Pancreas (tissue), 10 donors: ENCODE measurements at regions not wholly inside any gene's neighbourhood (a gene's known extent, or its start where the extent isn't known, plus 50 kb on each side); places are given as distances from the start of the nearest gene placed in this dataset.

Source experiments
- ATAC-seq, 4 donors: fragments of 200-7000 bp; cut with Tn5 transposase; one replicate each; pipeline versions ENCODE4 v1.8.0 to v1.9.1; 2020; ENCODE audit warnings: mild to moderate bottlenecking in 4 of 4, moderate library complexity in 4 of 4
- DNase-seq, 6 donors: peaks; one replicate each; pipeline ENCODE4 v3.0.0-alpha.2; 2020
- FAIRE-seq: peaks from 2 replicates; lab custom pipeline; 2012; peaks lifted over from hg19 to GRCh38; lab: Jason Lieb, UNC
- H3K27ac ChIP-seq, 4 donors: fragments of 200-600 bp; sonication (generic); 1 replicate in 3 of 4; 2 replicates in 1 of 4; pipeline versions ENCODE4 v1.5.0 to v1.8.0; 2020
- H3K27me3 ChIP-seq, 4 donors: fragments of 200-600 bp; one replicate each; pipeline ENCODE4 v1.8.0; 2021
- H3K36me3 ChIP-seq, 3 donors: fragments of 200-600 bp; sonication (generic) in 1 of 3; one replicate each; pipeline versions ENCODE4 v1.5.0 to v1.8.0; 2020 to 2021
- H3K4me1 ChIP-seq, 3 donors: fragments of 200-600 bp; one replicate each; pipeline ENCODE4 v1.8.0; 2021
- H3K4me3 ChIP-seq, 4 donors: fragments of 200-600 bp; sonication (generic) in 2 of 4; one replicate each; pipeline versions ENCODE4 v1.5.0 to v1.8.0; 2020 to 2021
- H3K9me3 ChIP-seq, 4 donors: fragments of 200-600 bp; one replicate each; pipeline ENCODE4 v1.8.0; 2021
- WGBS, 2 donors: extraction: QIAGEN DNeasy Blood & Tissue Kit; methylation state at CpG; one replicate each; pipeline ENCODE4 v1.1.7; 2013; 5-methylcytosine and 5-hydroxymethylcytosine counted together
- intact Hi-C, 3 donors: fragments of 100-400 bp; cut with DNase I; formaldehyde crosslinking; loops; one replicate each; pipeline versions ENCODE4 v1.11.1 to v1.14.2; 2022
- TF ChIP-seq, protein P1 (sequence below), 4 donors: fragments of 200-600 bp; sonication (generic) in 3 of 4; IDR thresholded peaks; one replicate each; pipeline versions ENCODE4 v1.5.0 to v1.8.0; 2021; ENCODE audit warnings: antibody characterized with exemption in 4 of 4
- donor health status: healthy with polysubstance abuse.
- donor health status: DM: no; HTN: no; CAD: no; lungs with moderate emphysema.
- donor health status: DM: no; HTN: no; CAD: no.
- donor health status: control.
- donor health status: control.
- donor health status: Bipolar disorder and iron deficiency.
- donor health status: DM: yes; HTN: yes; CAD: no.
- donor health status: DM: no; HTN: no; CAD: no.
- donor health status: DM: no; HTN: no; CAD: no.
- donor health status: DM: yes; HTN: yes; CAD: no.

DNA sequence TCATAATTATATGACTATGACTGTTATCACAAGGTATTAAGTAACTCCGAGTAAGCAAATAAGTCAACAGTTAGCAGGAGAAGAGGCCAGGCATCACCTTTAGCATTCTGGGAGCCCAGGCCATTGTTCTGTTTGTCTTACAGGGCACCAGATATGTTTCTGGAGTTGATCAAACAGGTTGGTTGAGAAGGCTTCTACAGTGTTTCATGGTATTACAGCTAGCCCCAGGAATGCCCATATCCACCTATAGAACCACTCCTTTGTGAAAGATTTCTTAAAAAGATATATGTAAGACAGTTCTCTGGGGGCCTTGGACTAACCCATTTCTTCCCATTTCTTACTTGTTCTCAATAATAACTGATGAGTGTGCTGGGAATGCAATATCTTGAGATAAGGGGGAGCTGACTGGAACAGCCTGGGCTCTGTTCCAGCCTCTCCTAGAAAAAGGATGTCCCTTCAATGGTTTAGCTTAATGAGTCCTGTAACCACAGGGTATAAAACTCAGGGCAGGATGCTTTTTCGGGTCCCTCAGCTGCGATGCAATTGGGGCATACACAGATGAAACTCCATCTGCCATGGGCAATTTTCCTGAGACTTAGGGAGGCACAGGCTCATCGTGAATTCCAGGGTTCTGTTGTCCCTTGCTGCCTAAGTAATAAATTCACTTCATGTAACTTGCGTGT, 286.4 kb downstream of the BAMBI start:
- Histone ChIP-seq H3K27ac (no peak overlapping the region), H3K27me3 (no peaks in the 10 kb centered on the region), H3K9me3 (no peaks in the 10 kb centered on the region), H3K4me3 (no peak overlapping the region), H3K36me3 (no peaks in the 10 kb centered on the region), H3K4me1 (no peaks in the 10 kb centered on the region)
- DNase-seq (no peak), FAIRE-seq (no peak), ATAC-seq (no peak)
- intact Hi-C loops = no loop called here
- WGBS, 2 donors = 83 to 89% methylated on average over 5 of the region's 5 CpGs
- TF ChIP-seq, protein P1, sequence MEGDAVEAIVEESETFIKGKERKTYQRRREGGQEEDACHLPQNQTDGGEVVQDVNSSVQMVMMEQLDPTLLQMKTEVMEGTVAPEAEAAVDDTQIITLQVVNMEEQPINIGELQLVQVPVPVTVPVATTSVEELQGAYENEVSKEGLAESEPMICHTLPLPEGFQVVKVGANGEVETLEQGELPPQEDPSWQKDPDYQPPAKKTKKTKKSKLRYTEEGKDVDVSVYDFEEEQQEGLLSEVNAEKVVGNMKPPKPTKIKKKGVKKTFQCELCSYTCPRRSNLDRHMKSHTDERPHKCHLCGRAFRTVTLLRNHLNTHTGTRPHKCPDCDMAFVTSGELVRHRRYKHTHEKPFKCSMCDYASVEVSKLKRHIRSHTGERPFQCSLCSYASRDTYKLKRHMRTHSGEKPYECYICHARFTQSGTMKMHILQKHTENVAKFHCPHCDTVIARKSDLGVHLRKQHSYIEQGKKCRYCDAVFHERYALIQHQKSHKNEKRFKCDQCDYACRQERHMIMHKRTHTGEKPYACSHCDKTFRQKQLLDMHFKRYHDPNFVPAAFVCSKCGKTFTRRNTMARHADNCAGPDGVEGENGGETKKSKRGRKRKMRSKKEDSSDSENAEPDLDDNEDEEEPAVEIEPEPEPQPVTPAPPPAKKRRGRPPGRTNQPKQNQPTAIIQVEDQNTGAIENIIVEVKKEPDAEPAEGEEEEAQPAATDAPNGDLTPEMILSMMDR (IDR thresholded peaks at IDR 0.05) = no peak

DNA sequence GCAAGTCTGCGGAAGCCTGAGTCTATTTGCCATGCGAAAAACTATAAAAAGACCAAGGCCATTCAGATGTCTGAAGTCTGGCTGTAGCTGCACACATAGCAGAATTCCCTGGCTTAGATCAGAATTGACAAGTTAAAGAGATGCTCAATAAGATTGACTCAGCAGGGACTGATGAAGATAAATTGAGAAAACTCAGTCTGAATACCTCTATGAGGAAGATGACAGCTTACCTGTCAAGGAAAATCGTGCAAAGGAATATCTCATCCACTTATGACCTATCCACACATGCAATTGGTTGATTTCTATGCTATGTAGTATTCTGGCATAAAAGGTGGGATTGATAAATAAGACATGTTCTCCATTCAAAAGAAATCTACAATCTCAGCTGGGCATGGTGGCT, 288.6 kb downstream of the BAMBI start:
- ATAC-seq (no peak), DNase-seq (no peak), FAIRE-seq (no peak)
- no peaks in the 10 kb centered on the region for H3K4me1 ChIP-seq
- no peaks in the 10 kb centered on the region for H3K9me3 ChIP-seq
- no peaks in the 10 kb centered on the region for H3K36me3 ChIP-seq
- no peaks in the 10 kb centered on the region for H3K27me3 ChIP-seq
- H3K4me3 ChIP-seq = no peak overlapping the region
- WGBS, 2 donors = 53 to 57% methylated on average over 3 of the region's 3 CpGs
- no peak overlapping the region for H3K27ac ChIP-seq
- intact Hi-C loops = no loop called here
- TF ChIP-seq, protein P1 (IDR thresholded peaks at IDR 0.05) = no peak

DNA sequence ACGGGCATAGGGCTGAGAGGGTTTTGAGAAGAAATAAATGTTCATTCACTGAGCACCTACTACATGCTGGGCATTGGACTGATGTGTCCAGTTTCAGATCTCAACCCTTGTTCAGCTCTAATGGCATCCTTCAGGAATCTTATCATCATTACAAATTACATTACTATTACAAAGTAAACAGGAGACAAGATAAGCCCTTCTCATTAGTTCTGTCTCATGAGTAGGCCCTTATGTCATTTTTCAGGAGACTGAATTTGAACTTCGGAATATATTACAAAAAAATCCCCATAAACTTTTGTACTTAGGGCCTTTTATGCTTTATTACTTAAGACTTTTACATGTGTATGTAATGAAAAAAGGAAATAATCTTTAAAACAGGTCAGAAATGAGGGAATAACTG, 289.7 kb downstream of the BAMBI start:
- WGBS, 2 donors = 81 to 88% methylated on average over 2 of the region's 2 CpGs

DNA sequence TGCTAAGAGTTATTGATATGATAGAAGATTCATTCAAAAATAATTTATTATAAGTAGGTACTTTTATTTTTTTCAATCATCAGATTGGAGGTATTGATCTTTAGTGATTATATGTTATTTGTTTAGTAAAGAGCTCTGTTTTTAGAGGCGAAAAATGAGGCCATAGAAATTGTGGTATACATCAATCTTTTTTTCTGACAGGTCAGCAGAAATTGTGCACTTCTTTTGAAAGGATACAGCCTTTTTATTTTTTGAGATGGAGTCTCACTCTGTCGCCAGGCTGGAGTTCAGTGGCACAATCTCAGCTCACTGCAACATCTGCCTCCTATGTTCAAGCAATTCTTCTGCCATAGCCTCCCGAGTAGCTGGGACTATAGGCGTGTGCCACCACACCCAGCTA, 292.1 kb downstream of the BAMBI start:
- TF ChIP-seq, protein P1 (IDR thresholded peaks at IDR 0.05) = no peak
- H3K4me1 ChIP-seq = no peaks in the 10 kb centered on the region
- no peak for FAIRE-seq
- no peak overlapping the region for H3K27ac ChIP-seq
- no peak for DNase-seq
- no peak overlapping the region for H3K4me3 ChIP-seq
- no peaks in the 10 kb centered on the region for H3K9me3 ChIP-seq
- ATAC-seq = no peak
- intact Hi-C loops = no loop called here
- H3K27me3 ChIP-seq = no peaks in the 10 kb centered on the region
- WGBS, 2 donors = 66 to 69% methylated on average over 4 of the region's 4 CpGs
- H3K36me3 ChIP-seq = no peaks in the 10 kb centered on the region

More for the DNA sequence above, 289.7 kb downstream of the BAMBI start:
- H3K36me3 ChIP-seq = no peaks in the 10 kb centered on the region
- H3K27ac ChIP-seq = no peak overlapping the region
- TF ChIP-seq, protein P1 (IDR thresholded peaks at IDR 0.05) = no peak
- H3K4me3 ChIP-seq = no peak overlapping the region
- no peaks in the 10 kb centered on the region for H3K4me1 ChIP-seq
- intact Hi-C loops = no loop called here
- no peak for FAIRE-seq
- H3K27me3 ChIP-seq = no peaks in the 10 kb centered on the region
- no peaks in the 10 kb centered on the region for H3K9me3 ChIP-seq
- DNase-seq = no peak
- no peak for ATAC-seq

DNA sequence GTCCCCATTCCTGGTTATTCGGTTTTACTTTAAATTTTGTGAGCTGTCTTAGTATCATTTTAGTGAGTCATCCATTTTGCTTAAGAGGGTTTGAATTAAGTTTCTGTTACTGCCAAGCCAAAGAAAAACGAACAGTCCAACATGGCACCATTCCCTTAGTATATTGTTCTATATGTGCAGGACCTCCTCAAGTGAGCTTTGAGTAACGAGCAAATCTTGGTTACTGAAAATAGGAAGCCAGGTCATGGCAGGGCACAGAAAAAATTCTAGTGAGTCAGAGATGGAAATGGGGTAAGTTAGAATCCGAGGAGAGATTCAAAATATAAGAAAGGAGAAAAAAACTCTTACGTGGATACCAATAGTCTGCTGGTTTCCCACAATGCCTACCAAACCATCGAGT, 292.9 kb downstream of the BAMBI start:
- WGBS, 2 donors = 76 to 86% methylated on average over 6 of the region's 6 CpGs
- TF ChIP-seq, protein P1 (IDR thresholded peaks at IDR 0.05) = no peak
- no peak for FAIRE-seq

More for the DNA sequence above, 292.9 kb downstream of the BAMBI start:
- no peaks in the 10 kb centered on the region for H3K36me3 ChIP-seq
- H3K9me3 ChIP-seq = no peaks in the 10 kb centered on the region
- H3K4me3 ChIP-seq = no peak overlapping the region
- DNase-seq = no peak
- no peak overlapping the region for H3K27ac ChIP-seq
- H3K27me3 ChIP-seq = no peaks in the 10 kb centered on the region
- intact Hi-C loops = no loop called here
- H3K4me1 ChIP-seq = no peaks in the 10 kb centered on the region
- no peak for ATAC-seq
